Fibroblast of villous mesenchyme (primary cell): ENCODE measurements at regions not wholly inside any gene's neighbourhood (a gene's known extent, or its start where the extent isn't known, plus 50 kb on each side); places are given as distances from the start of the nearest gene placed in this dataset.

Experiments used
- DNase-seq: peaks from one replicate; pipeline ENCODE4 v3.0.0-alpha.2; 2010; ENCODE audit warnings: low read depth
- H3K4me3 ChIP-seq: 2 replicates; pipeline ENCODE4 v1.5.1; 2011; ENCODE audit warnings: low read depth, mild to moderate bottlenecking, low read length
- TF ChIP-seq, protein P1 (sequence below): IDR thresholded peaks from 2 replicates; pipeline ENCODE4 v1.5.1; 2012; ENCODE audit warnings: low read depth, mild to moderate bottlenecking, low read length; ENCODE audit not compliant: insufficient read depth

DNA sequence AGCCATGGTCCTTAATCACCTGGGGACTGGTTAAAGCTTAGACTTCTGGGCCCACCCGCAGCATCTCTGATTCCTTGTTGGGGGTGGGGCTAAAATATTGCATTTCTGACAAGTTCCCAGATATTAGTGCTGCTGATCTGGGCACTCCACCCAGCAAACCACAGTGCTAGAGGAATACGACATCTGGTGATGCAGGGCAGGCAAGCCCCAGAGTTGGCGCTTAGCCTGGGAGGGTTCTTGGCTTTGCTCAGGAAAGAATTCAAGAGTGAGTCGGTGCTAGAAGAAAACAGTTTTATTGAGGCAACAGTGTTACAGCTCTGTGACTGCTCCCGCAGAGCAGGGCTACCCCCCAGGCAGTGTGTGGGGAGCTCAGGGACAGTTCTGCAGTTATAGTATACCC lies 210.7 kb downstream of the TFAP2C start:
- no peak overlapping the region for H3K4me3 ChIP-seq
- peak; percentile 10 for DNase-seq
- TF ChIP-seq, protein P1, sequence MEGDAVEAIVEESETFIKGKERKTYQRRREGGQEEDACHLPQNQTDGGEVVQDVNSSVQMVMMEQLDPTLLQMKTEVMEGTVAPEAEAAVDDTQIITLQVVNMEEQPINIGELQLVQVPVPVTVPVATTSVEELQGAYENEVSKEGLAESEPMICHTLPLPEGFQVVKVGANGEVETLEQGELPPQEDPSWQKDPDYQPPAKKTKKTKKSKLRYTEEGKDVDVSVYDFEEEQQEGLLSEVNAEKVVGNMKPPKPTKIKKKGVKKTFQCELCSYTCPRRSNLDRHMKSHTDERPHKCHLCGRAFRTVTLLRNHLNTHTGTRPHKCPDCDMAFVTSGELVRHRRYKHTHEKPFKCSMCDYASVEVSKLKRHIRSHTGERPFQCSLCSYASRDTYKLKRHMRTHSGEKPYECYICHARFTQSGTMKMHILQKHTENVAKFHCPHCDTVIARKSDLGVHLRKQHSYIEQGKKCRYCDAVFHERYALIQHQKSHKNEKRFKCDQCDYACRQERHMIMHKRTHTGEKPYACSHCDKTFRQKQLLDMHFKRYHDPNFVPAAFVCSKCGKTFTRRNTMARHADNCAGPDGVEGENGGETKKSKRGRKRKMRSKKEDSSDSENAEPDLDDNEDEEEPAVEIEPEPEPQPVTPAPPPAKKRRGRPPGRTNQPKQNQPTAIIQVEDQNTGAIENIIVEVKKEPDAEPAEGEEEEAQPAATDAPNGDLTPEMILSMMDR = no peak

GRCh38 chr20:56840716-56841261 lies 211.7 kb downstream of the TFAP2C start:
- no peak for DNase-seq
- TF ChIP-seq, protein P1 = no peak
- H3K4me3 ChIP-seq = no peak overlapping the region

DNA sequence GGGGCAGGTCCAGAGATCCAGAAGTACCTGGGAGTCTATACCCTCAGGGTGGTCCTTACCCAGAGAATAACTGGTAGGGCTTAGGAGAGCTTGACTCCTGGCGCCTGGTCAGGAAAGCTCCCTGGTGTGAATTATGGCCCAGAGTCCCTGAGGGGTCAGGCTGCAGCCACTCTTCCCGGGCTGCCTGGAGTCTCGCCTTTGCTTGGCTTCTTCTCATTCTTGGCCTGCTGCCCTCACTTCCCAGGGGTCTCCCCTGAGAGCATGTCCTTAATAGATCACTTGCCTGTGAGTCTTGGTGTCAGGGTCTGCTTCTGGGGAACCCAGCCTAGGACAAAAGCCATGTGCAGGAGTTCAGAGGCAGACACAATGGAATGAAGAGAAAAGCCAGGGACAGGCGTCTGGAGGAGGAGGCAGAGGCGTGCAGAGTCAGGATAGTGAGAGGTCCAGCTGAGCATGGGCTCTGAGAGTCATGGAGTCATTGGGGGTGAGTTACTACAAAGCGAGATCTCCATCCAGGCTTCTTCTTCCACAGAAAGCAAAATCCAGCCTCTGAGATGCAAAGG lies 212.3 kb downstream of the TFAP2C start:
- TF ChIP-seq, protein P1 = no peak
- DNase-seq = no peak
- H3K4me3 ChIP-seq = no peak overlapping the region

DNA sequence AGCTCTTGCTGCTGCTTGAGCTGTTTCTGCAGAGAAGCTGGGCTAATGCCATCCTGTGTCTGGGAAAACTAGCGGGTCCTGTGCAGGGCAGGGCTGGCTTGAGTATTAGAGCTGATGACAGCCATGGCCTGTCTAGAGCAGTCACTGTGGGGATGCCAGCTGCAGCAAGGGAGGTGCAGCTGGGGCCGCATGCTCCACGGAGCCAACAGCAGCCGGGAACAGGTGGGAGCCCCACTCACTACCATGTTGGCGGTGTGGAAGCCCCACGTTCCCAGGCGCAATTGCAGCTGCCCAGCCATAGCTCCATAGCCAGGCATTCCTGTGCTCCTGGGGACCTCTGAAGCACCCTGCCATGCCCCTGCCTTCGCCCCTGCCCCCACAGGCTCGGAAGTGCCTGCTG lies 212.9 kb downstream of the TFAP2C start:
- no peak overlapping the region for H3K4me3 ChIP-seq
- DNase-seq = no peak
- TF ChIP-seq, protein P1 = no peak

DNA sequence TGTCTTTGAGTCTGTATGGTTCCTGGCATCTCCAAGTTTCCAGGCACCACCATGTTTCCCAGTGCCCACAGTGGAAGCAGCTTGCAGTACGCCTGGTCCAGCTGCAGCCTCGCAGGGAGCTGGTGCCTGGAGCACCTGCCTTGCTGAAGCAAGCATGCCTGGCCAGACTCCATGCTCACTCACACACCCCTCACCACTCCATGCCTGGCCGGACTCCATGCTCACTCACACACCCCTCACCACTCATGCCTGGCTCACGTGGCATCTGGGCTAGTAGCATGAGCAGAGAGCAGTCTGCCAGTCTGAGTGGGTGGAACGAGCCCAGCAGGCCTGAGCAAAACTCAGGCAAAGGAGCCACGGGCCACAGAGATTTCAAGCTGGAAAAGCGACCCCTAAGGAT lies 214.3 kb downstream of the TFAP2C start:
- TF ChIP-seq, protein P1 = no peak
- DNase-seq = no peak
- H3K4me3 ChIP-seq = no peak overlapping the region

GRCh38 chr20:56843817-56844216 lies 214.7 kb downstream of the TFAP2C start:
- TF ChIP-seq, protein P1 = peak; percentile 19
- peak; percentile 8 for DNase-seq

More at GRCh38 chr20:56843817-56844216, 214.7 kb downstream of the TFAP2C start:
- no peak overlapping the region for H3K4me3 ChIP-seq
